ENCODE measurements at regions not wholly inside any gene's neighbourhood (a gene's known extent, or its start where the extent isn't known, plus 50 kb on each side); places are given as distances from the start of the nearest gene placed in this dataset.
"Not testable (repeated sequence)": the region's sequence is repeated elsewhere in the genome, so short reads cannot be mapped to it uniquely, and the experiment has no call there.

- DNase-seq, result no peak
Observed at GRCh38 chr6:140548366-140548765, 1173.9 kb upstream of the CITED2 start.

- no peak for DNase-seq
Observed at GRCh38 chr6:140546640-140547039, 1172.2 kb upstream of the CITED2 start.

- DNase-seq, result no peak
Observed at GRCh38 chr6:140544431-140544830, 1170.0 kb upstream of the CITED2 start.

GRCh38 chr6:140542863-140543262, 1168.4 kb upstream of the CITED2 start:
- DNase-seq, result no peak

- peak; percentile 43 for DNase-seq
Observed at GRCh38 chr6:140541288-140541687, 1166.8 kb upstream of the CITED2 start.

- DNase-seq, result no peak
Observed at GRCh38 chr6:140540743-140541142, 1166.3 kb upstream of the CITED2 start.

- DNase-seq, result no peak
Observed at GRCh38 chr6:140538926-140539325, 1164.5 kb upstream of the CITED2 start.

- no peak for DNase-seq
Observed at GRCh38 chr6:140537834-140538705, 1163.6 kb upstream of the CITED2 start.

- no peak for DNase-seq
Observed at GRCh38 chr6:140537211-140537610, 1162.8 kb upstream of the CITED2 start.

GRCh38 chr6:140535511-140535910, 1161.1 kb upstream of the CITED2 start:
- DNase-seq, result no peak

GRCh38 chr6:140533526-140533925, 1159.1 kb upstream of the CITED2 start:
- DNase-seq, result no peak

GRCh38 chr6:140504776-140505175, 1130.3 kb upstream of the CITED2 start:
- DNase-seq, result no peak

GRCh38 chr6:140500849-140501248, 1126.4 kb upstream of the CITED2 start:
- no peak for DNase-seq

GRCh38 chr6:140499607-140500006, 1125.2 kb upstream of the CITED2 start:
- DNase-seq, result no peak

GRCh38 chr6:140494321-140495108, 1120.1 kb upstream of the CITED2 start:
- DNase-seq, result no peak

GRCh38 chr6:140493470-140493869, 1119.0 kb upstream of the CITED2 start:
- not testable (repeated sequence) for DNase-seq

GRCh38 chr6:140490081-140490480, 1115.6 kb upstream of the CITED2 start:
- DNase-seq, result no peak

- no peak for DNase-seq
Observed at GRCh38 chr6:140487586-140487985, 1113.1 kb upstream of the CITED2 start.

- peak; percentile 63 for DNase-seq
Observed at GRCh38 chr6:140486450-140487361, 1112.3 kb upstream of the CITED2 start.

- peak; percentile 88 for DNase-seq
Observed at GRCh38 chr6:140485740-140486449, 1111.4 kb upstream of the CITED2 start.

- DNase-seq, result peak; percentile 87
Observed at GRCh38 chr6:140480852-140481251, 1106.4 kb upstream of the CITED2 start.

GRCh38 chr6:140478631-140479030, 1104.2 kb upstream of the CITED2 start:
- no peak for DNase-seq

Data from OCI-M1 (cell line).